GM10266 (cell line): ENCODE measurements at regions not wholly inside any gene's neighbourhood (a gene's known extent, or its start where the extent isn't known, plus 50 kb on each side); places are given as distances from the start of the nearest gene placed in this dataset.

ENCODE experiments used
- DNase-seq: peaks from one replicate; pipeline ENCODE4 v3.0.0; 2012; ENCODE audit errors: extremely low spot score
- TF ChIP-seq, protein P1 (sequence below): IDR thresholded peaks from 2 replicates; pipeline ENCODE4 v1.5.1; 2012; ENCODE audit warnings: mild to moderate bottlenecking, low read depth; ENCODE audit not compliant: control insufficient read depth, insufficient read depth; ENCODE audit errors: missing control alignments

GRCh38 chr3:23664459-23664858 lies 141.3 kb upstream of the UBE2E1 start:
- DNase-seq: no peak
- TF ChIP-seq, protein P1, sequence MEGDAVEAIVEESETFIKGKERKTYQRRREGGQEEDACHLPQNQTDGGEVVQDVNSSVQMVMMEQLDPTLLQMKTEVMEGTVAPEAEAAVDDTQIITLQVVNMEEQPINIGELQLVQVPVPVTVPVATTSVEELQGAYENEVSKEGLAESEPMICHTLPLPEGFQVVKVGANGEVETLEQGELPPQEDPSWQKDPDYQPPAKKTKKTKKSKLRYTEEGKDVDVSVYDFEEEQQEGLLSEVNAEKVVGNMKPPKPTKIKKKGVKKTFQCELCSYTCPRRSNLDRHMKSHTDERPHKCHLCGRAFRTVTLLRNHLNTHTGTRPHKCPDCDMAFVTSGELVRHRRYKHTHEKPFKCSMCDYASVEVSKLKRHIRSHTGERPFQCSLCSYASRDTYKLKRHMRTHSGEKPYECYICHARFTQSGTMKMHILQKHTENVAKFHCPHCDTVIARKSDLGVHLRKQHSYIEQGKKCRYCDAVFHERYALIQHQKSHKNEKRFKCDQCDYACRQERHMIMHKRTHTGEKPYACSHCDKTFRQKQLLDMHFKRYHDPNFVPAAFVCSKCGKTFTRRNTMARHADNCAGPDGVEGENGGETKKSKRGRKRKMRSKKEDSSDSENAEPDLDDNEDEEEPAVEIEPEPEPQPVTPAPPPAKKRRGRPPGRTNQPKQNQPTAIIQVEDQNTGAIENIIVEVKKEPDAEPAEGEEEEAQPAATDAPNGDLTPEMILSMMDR: no peak

DNA sequence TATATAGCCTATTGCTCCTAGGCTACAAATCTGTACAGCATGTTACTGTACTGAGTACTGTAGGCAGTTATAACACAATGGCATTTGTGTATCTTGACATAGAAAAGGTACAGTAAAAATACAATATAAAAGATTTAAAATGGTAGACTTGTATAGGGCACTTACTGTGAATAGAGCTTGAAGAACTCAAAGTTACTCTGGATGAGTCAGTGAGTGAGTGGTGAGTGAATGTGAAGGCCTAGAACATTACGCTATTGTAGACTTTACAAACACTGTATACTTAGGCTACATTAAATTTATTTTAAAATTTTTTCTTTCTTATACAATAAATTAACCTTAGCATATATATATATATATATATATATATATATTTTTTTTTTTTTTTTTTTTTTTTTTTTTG lies 140.0 kb upstream of the UBE2E1 start:
- no peak for DNase-seq
- TF ChIP-seq, protein P1: no peak

DNA sequence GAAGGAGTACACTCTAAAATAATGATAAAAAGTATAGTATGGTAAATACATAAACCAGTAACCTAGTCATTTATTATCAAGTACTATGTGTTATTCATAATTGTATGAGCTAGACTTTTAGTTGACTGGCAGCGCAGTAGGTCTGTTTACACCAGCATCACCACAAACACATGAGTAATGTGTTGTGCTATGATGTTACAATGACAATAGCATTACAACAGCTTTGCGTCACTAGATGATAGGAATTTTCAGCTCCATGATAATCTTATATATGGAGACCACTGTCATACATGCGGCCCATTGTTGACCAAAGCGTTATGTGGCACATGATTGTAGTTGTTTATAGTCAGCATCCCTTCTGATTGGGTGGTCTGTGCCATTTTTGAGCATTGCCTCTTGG lies 138.9 kb upstream of the UBE2E1 start:
- DNase-seq: no peak
- TF ChIP-seq, protein P1: no peak

- TF ChIP-seq, protein P1: no peak
- DNase-seq: no peak
Observed at GRCh38 chr3:23667536-23668429, 138.0 kb upstream of the UBE2E1 start.

GRCh38 chr3:23668430-23668904 lies 137.3 kb upstream of the UBE2E1 start:
- TF ChIP-seq, protein P1: no peak
- no peak for DNase-seq

DNA sequence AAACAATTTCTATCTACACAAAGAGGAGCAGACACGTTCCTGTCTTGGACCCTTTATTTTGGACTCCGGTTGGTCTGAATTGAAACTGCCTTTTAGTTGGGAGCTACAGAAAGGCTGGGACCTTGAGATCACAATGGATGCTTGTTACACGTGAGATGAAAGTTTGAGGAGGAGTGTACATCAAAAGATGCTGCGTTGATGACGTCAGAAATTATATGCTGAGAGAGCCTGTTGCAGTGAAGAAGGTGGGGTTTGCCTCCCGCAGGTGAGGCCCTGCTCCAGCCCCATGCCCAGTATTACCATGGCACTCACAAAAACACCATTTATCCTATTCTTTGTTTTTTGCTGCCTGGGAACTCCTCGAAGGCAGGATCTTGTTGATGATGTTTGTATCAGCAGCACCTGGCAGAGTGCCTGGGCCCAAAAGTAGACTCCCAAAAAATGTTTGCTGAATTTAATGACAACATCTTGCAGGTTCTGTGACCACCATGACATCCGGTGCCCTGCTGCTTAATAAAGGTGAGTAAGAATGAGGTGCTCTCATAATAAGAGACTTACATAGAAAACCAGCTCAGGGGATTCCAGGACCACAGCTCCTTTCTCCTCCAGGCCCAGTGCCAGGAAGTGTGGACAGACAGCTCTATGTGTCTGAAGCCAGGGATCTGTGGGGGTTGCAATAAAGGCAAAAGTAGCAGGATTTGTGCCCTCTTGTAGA lies 136.1 kb upstream of the UBE2E1 start:
- no peak for DNase-seq
- TF ChIP-seq, protein P1: no peak
